Activated T-helper 17 cell treated with anti-CD3 and anti-CD28 coated beads, Interleukin-2, amount 50 U/mL, for 72 hours (primary cell): ENCODE measurements at regions not wholly inside any gene's neighbourhood (a gene's known extent, or its start where the extent isn't known, plus 50 kb on each side); places are given as distances from the start of the nearest gene placed in this dataset.

Experiments
- ATAC-seq: fragments of 150-1000 bp; cut with Tn5 transposase; replicated peaks from 2 replicates; pipeline ENCODE4 v1.10.0; 2021; ENCODE audit warnings: mild to moderate bottlenecking, moderate library complexity
- H3K27ac Mint-ChIP-seq: one replicate; pipeline ENCODE4 v1.8.0; 2022; ENCODE audit warnings: mixed read lengths
- H3K27me3 Mint-ChIP-seq: one replicate; pipeline ENCODE4 v1.8.0; 2022; ENCODE audit warnings: mixed read lengths
- H3K36me3 Mint-ChIP-seq: one replicate; pipeline ENCODE4 v1.8.0; 2022; ENCODE audit warnings: low read depth, mild to moderate bottlenecking, mixed read lengths
- H3K4me1 Mint-ChIP-seq: one replicate; pipeline ENCODE4 v1.8.0; 2022; ENCODE audit warnings: mixed read lengths
- H3K4me3 Mint-ChIP-seq: one replicate; pipeline ENCODE4 v1.8.0; 2022; ENCODE audit warnings: mild to moderate bottlenecking, mixed read lengths
- H3K9me3 Mint-ChIP-seq: one replicate; pipeline ENCODE4 v1.8.0; 2022; ENCODE audit warnings: mixed read lengths

DNA sequence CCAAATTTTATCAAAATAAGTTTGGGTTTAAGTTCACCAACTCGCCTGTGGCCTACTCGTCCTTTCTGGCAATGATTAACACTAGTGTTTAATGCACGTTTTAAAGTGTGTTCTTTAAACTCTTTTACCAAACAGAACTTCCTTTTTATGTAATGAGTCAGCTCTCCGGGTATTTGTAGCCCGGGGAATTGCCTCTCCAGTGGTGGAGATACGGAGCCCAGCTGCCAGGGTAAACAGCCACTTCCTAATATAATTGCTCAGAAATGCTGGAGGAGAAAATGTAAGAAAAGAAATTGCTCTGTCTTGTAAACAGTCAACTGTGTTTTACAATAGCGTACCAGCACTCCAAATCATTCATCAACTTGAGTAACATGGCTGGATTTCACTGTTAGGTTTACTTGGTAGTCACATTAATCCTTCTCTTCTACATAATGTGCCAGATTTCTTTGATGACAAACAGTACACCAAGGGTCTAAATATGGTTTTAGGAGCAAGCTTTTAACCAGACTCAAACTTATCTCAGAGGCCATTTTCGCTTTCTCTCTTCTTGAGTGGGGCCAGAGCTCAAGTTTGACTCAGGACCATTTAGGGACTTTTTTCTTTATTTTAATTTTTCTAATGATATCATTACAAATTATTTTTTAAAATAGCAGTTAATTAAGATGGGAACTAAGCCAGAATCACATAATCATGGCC is 101.2 kb upstream of the SLC38A2 start:
- Mint-ChIP-seq H3K27ac (peak overlapping the region; percentile 59), H3K4me1 (peaks cover 19% of the 10 kb centered on the region), H3K4me3 (no peak overlapping the region), H3K36me3 (no peaks in the 10 kb centered on the region), H3K27me3 (no peaks in the 10 kb centered on the region), H3K9me3 (no peaks in the 10 kb centered on the region)
- no peak for ATAC-seq

DNA sequence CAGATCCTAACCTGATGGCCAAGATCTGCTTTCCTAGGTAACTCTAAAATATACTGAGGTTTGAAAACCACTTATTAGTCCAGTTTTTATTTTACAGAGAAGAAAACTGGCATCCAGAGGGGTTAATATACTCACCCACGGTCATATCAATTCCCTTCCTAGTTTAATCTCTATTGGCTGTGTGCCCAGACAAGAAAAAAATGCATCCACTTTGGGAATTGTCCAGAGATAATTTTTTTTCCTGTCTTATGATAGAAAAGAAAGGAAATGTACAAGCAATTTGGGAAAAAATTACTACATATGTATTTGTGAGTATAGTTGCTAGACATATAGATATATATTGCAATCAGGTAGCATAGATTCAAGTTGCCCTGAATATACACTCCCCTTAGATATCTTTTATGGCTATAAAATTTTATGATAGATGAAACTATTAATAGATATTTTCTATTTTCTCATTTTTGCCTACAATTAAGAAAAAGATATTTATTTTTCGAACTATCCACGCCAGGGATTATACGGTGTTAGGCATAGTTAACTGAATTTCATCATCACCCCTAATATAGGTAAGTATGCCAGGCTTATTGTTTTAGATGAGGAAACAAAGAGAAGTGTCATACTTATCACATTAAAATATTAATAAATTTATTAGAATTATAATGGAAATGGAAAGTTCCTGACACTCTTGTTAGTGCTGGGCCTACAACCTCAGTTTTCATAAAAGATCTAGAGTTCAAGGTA is 100.5 kb upstream of the SLC38A2 start:
- no peak for ATAC-seq
- Mint-ChIP-seq H3K27me3 (no peaks in the 10 kb centered on the region), H3K4me3 (no peak overlapping the region), H3K36me3 (no peaks in the 10 kb centered on the region), H3K27ac (peak overlapping the region; percentile 59), H3K4me1 (peaks cover 19% of the 10 kb centered on the region), H3K9me3 (no peaks in the 10 kb centered on the region)

DNA sequence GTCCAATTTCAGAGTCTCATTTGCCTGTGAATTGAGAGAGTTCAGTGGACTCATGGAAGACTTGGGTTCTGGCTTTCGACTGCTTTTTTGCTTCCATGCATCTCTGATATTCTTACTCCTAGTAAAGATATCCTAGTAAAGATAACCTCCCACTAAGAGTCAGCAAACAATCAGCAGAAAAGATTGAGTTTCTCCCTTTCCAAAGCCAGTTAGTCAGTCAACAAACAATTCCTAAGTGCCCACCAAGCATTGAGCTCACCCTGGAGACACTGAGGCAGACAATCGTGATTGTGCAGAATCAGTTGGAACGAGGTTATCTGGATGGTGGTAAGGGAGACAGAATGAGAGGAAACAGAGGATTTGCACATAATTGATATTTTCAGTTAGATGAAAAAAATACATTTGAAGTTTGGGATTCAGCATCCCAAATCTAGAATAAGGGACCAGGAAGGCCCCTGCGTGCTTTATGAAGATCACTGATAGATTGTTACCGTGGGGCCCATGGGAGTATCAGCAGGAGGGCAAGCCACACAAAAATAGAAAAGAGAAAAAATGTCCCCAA is 99.7 kb upstream of the SLC38A2 start:
- no peaks in the 10 kb centered on the region for H3K36me3 Mint-ChIP-seq
- no peak for ATAC-seq
- no peaks in the 10 kb centered on the region for H3K9me3 Mint-ChIP-seq
- H3K4me3 Mint-ChIP-seq: no peak overlapping the region
- H3K27me3 Mint-ChIP-seq: no peaks in the 10 kb centered on the region
- peaks cover 13% of the 10 kb centered on the region for H3K4me1 Mint-ChIP-seq
- H3K27ac Mint-ChIP-seq: no peak overlapping the region

DNA sequence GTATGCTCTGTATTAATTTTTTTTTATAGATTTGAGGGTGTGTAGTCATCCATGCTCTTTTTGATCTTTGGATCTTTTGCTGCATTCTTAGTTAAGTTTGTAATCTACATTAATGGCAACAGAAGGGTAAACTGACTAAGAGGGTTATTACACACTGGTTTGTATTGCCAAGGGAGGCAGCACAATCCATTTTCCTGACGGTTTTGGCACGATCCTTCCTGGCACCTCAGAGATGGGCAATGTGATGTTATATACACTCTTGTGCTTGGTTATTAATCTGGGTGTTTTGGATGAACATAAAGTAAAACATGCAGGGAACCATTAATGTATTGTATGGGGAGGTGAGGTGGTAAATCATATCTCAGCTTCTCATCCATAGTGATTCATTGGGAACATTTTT is 98.8 kb upstream of the SLC38A2 start:
- H3K4me1 Mint-ChIP-seq: peaks cover 13% of the 10 kb centered on the region
- H3K4me3 Mint-ChIP-seq: no peak overlapping the region
- H3K27ac Mint-ChIP-seq: no peak overlapping the region
- ATAC-seq: no peak
- no peaks in the 10 kb centered on the region for H3K36me3 Mint-ChIP-seq
- H3K27me3 Mint-ChIP-seq: no peaks in the 10 kb centered on the region
- no peaks in the 10 kb centered on the region for H3K9me3 Mint-ChIP-seq

DNA sequence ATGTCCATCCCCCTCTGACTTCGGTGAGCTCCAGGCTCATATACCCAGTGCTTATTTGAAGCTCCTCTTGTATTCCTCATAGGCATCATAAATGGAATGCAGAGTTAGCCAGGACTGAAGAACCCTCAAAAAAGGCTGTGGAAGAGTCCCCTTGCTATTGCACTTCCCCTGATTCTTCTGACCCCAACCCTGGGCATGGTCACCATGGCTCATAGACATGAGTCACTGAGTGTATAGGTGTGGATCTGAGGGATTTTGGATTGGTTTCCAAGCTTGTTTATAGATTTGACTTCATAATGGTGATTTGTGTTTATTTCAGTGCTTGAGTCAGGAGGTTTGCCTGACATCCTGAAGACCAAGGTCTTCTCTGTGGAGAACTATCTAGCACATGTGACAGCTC is 98.4 kb upstream of the SLC38A2 start:
- ATAC-seq: no peak
- Mint-ChIP-seq H3K36me3 (no peaks in the 10 kb centered on the region), H3K27me3 (no peaks in the 10 kb centered on the region), H3K4me1 (peaks cover 13% of the 10 kb centered on the region), H3K9me3 (no peaks in the 10 kb centered on the region), H3K4me3 (no peak overlapping the region), H3K27ac (no peak overlapping the region)

DNA sequence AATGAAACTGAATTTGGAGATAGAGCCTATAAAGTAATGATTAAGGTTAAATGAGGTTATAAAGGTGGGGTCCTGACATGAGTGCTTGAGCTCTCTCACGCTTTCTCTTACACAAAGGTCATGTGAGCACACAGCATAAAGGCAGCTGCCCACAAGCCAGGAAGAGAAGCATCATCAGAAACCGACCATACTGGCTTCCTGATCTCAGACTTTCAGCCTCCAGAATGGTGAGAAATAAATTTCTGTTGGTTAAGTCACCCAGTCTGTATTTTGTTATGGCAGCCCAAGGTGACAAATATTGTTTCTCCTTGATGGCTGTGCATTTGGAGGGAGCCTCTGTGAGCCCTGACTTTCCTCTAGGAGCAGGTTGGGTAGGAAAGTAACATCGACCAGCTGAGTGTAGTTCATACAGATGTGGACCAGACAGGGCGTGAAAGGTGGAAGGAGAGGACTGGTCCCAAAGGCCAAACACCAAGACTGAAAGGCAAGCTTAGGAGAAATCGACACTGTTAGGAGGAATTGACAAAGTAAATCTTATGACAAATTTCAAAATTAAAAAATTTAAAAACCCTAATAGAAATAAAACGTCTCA is 97.6 kb upstream of the SLC38A2 start:
- H3K9me3 Mint-ChIP-seq: peaks cover 4% of the 10 kb centered on the region
- no peaks in the 10 kb centered on the region for H3K36me3 Mint-ChIP-seq
- ATAC-seq: peak; percentile 94
- H3K4me3 Mint-ChIP-seq: peak overlapping the region; percentile 73
- peaks cover 13% of the 10 kb centered on the region for H3K4me1 Mint-ChIP-seq
- peak overlapping the region; percentile 90 for H3K27ac Mint-ChIP-seq
- H3K27me3 Mint-ChIP-seq: no peaks in the 10 kb centered on the region

DNA sequence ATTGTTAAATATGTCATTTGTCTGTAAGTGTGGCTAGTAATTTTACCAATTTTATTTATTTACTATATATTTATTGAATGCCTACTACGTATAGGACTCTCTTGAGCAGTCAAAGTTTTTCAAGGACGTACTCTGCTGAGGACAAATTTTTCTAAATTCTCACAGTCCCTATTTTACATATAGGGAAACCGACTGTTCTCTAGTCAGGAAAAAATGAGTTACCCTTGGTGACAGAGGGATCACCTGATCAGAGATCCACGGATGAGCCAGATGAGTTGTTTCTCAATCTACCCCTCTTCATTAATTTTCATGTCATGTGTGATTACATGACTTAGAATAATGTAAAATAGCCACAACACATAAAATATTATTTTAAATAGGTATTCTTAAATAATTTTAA is 96.2 kb upstream of the SLC38A2 start:
- no peak overlapping the region for H3K27ac Mint-ChIP-seq
- H3K27me3 Mint-ChIP-seq: no peaks in the 10 kb centered on the region

DNA sequence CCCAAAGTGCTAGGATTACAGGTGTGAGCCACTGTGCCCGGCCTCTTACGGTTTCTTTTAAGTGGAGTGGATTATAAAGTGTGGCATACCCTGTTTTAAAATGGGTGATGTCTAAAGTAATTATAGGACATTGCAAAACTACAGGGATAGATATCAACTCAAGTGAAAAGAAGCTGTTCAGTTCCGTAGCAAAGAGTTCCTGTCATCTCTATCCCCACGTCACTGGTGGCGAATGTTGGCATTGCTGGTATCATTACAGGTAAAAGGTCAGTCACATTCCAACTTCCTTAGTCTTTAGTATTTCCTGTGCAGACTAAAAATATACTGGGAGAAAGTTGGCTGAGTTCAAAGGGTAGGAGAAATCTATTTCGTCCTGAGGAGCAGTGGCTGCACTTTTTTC is 95.6 kb upstream of the SLC38A2 start:
- H3K36me3 Mint-ChIP-seq: no peaks in the 10 kb centered on the region
- ATAC-seq: no peak
- peaks cover 9% of the 10 kb centered on the region for H3K4me1 Mint-ChIP-seq

More for the DNA sequence above, 96.2 kb upstream of the SLC38A2 start:
- Mint-ChIP-seq H3K36me3 (no peaks in the 10 kb centered on the region), H3K9me3 (peaks cover 4% of the 10 kb centered on the region), H3K4me3 (no peak overlapping the region), H3K4me1 (peaks cover 12% of the 10 kb centered on the region)
- peak; percentile 36 for ATAC-seq

DNA sequence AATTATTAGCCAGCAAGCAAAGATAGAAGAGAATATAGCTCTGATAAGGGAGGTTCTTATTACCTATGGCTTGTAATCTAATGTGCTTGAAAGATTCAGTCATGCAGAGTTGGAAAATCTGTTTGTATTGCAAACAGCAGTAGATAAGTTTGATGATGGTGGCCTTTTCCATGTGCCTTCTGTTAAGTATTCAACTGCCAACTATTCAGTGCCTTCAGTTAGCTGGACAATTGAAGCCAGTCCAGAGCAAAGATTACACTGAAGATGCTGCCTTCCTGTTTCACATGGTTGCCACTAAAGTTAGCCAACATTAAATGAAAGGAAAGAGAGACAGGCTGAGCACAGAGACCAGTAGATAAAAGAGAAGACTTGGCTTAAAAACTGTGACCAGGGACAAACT is 92.7 kb upstream of the SLC38A2 start:
- H3K4me3 Mint-ChIP-seq: no peak overlapping the region
- ATAC-seq: no peak
- H3K9me3 Mint-ChIP-seq: peaks cover 4% of the 10 kb centered on the region
- no peak overlapping the region for H3K27ac Mint-ChIP-seq
- H3K27me3 Mint-ChIP-seq: no peaks in the 10 kb centered on the region
- no peaks in the 10 kb centered on the region for H3K36me3 Mint-ChIP-seq
- H3K4me1 Mint-ChIP-seq: peaks cover 19% of the 10 kb centered on the region

More for the DNA sequence above, 95.6 kb upstream of the SLC38A2 start:
- peaks cover 4% of the 10 kb centered on the region for H3K9me3 Mint-ChIP-seq
- H3K27me3 Mint-ChIP-seq: no peaks in the 10 kb centered on the region
- H3K27ac Mint-ChIP-seq: no peak overlapping the region
- H3K4me3 Mint-ChIP-seq: no peak overlapping the region

DNA sequence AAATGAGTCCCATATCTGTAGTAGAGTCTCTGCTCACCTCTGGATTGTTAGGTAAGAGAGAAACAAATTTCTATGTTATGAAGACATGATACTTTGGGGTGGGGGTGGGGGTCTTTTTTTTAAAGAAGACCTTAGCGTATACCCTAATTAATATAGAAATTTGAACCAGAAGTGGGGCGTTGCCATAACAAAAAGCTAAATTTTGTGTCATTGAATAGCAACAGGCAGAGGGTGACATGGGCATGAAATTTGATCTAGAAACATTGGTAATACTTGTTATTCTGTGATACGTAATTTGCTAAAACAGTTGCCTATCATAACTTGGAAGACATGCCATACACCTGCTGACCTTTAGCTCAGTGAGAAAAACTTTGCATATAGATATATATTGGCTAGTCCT is 92.3 kb upstream of the SLC38A2 start:
- no peaks in the 10 kb centered on the region for H3K36me3 Mint-ChIP-seq
- peaks cover 4% of the 10 kb centered on the region for H3K9me3 Mint-ChIP-seq
- no peak for ATAC-seq
- no peak overlapping the region for H3K4me3 Mint-ChIP-seq
- peaks cover 19% of the 10 kb centered on the region for H3K4me1 Mint-ChIP-seq
- no peaks in the 10 kb centered on the region for H3K27me3 Mint-ChIP-seq
- H3K27ac Mint-ChIP-seq: no peak overlapping the region

DNA sequence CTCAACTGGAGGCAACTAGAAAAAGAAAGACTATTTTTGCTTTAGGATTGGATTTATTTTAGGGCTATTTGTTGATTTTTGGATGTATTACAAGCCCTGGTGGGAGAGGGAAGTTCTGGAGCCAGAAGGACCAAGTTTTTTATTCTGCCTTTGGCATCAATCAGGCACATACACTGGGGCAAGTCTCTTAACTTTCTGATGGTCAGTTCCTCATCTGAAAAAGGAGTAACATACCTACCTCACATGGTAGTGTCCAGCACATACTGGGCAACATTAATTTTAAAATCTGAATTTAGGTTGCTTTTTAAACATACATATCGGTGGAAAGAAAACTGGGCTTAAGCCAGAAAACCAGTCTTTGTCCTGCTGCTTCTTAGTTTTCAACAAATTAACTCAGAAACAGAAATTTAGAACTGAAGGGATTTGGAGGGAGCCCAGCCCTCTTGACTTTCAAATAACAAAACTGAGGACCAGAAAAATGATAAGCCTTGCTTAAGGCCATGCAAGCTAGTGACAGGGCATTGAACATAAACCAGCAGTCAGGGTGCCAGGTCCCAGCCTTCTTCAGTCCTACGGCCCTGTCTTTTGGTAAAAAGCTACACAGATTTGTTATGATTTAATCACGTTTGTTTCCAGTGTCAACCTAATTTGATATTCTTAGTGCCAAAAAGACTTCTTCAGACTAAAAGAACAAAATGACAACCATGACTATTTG is 90.2 kb upstream of the SLC38A2 start:
- H3K36me3 Mint-ChIP-seq: no peaks in the 10 kb centered on the region
- H3K27ac Mint-ChIP-seq: no peak overlapping the region
- no peaks in the 10 kb centered on the region for H3K27me3 Mint-ChIP-seq
- peaks cover 4% of the 10 kb centered on the region for H3K9me3 Mint-ChIP-seq
- ATAC-seq: no peak
- H3K4me1 Mint-ChIP-seq: peaks cover 27% of the 10 kb centered on the region
- no peak overlapping the region for H3K4me3 Mint-ChIP-seq

DNA sequence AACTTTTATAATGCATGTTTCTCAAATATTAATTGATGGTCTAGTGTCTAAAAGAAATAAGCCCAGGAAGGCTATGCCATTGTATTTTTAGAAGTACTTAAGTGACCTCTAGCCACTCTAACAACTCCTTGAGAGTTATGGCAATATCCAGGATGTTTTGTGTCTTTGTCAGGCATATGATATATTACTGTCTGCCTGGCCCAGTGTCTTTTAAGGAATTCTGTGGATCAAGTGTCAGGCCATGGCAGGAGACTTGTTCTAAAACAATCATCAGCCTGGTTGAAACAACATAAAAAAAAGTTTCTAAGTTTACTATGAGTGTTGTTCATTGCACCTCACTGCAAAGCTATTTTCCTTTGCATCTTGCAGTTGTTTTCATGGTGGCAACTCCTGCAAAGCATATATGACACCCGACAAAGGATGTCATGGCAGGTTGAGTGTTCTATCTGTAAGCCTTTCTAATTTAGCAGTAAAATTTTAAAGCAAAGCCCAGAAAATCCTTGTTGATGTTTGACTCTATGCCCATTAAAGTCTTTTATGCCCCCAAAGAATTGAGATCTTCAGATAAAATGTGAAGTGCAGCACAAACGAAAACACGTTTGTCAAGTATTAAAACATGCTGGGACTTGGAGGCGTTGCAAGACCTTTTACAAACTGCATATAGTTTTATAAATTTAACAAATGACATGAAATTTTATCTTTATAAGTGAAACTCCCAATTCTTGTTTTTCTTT is 89.5 kb upstream of the SLC38A2 start:
- H3K9me3 Mint-ChIP-seq: peaks cover 4% of the 10 kb centered on the region
- H3K36me3 Mint-ChIP-seq: no peaks in the 10 kb centered on the region
- no peak for ATAC-seq
- H3K27me3 Mint-ChIP-seq: no peaks in the 10 kb centered on the region
- H3K27ac Mint-ChIP-seq: no peak overlapping the region
- H3K4me1 Mint-ChIP-seq: peaks cover 27% of the 10 kb centered on the region
- H3K4me3 Mint-ChIP-seq: no peak overlapping the region

DNA sequence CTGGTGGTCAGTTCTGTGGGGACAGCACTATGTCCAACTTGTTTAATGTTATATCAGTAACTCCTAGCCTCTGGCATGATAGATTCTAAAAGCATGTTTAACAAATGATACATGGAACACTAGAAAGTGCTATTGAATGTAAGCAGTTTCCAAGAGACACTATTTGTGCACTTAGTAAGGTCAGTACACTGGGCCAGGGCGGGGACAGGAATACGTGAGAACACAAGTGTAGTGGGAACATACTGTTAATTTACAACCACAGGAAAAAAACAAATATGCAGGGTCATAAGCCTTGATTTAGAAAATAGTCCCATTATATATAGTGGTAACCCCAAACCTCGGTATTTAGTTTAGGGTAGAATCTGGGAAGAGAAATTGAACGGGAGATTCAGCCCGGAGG is 88.9 kb upstream of the SLC38A2 start:
- no peak for ATAC-seq
- peaks cover 4% of the 10 kb centered on the region for H3K9me3 Mint-ChIP-seq
- H3K36me3 Mint-ChIP-seq: no peaks in the 10 kb centered on the region
- H3K4me3 Mint-ChIP-seq: no peak overlapping the region
- H3K4me1 Mint-ChIP-seq: peaks cover 30% of the 10 kb centered on the region
- no peaks in the 10 kb centered on the region for H3K27me3 Mint-ChIP-seq
- no peak overlapping the region for H3K27ac Mint-ChIP-seq

DNA sequence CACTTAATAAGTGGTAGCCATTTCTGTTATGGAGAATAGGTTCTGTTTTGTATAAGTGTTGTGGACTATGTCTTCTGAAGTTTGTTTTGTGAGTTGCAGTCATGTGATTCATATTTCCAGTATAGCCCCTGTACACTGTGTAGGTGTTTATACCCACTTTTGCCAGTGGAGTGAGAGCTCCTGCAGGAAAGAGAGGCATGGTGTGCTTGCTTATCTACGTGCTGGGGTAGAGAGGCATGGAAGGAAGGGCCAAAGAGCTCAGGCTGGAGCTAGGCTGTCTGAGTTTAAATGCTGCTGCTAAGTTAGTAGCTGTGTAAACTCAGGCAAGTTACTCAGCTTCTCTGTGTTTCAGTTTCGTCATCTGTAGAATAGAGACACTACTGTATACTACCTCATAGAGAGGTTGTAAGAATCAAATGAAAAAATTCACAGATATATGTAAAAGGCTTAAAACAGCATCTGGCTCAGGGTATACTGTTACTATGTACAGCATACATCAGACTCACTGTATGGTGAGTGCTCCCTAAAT is 88.2 kb upstream of the SLC38A2 start:
- Mint-ChIP-seq H3K9me3 (peaks cover 4% of the 10 kb centered on the region), H3K27me3 (no peaks in the 10 kb centered on the region), H3K4me1 (peaks cover 34% of the 10 kb centered on the region), H3K27ac (peak overlapping the region; percentile 90), H3K4me3 (peak overlapping the region; percentile 76), H3K36me3 (no peaks in the 10 kb centered on the region)
- peak; percentile 90 for ATAC-seq
